ENCODE measurements at regions not wholly inside any gene's neighbourhood (a gene's known extent, or its start where the extent isn't known, plus 50 kb on each side); places are given as distances from the start of the nearest gene placed in this dataset.
"Not testable (repeated sequence)": the region's sequence is repeated elsewhere in the genome, so short reads cannot be mapped to it uniquely, and the experiment has no call there.

DNA sequence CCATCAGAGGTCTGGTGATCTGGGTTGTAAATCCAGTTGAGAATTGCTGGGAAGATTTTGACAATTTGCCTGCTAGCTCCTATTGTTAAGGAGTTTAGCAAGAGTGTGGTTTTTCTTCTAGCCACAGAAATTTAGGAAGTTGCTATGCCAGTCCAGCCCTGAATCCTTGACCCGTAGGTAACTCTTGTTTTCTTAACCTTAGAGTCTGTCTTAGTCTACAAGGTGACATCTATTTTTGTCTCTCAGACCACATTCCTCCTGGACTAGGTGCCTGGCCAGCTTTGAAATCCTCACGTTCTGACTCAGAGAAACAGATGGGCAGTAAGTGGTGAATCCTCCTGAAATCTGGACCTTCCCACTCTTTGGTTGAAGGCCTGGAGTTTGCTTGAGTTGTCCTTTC lies 101.7 kb upstream of the NBPF11 start:
- TF ChIP-seq, protein P1, sequence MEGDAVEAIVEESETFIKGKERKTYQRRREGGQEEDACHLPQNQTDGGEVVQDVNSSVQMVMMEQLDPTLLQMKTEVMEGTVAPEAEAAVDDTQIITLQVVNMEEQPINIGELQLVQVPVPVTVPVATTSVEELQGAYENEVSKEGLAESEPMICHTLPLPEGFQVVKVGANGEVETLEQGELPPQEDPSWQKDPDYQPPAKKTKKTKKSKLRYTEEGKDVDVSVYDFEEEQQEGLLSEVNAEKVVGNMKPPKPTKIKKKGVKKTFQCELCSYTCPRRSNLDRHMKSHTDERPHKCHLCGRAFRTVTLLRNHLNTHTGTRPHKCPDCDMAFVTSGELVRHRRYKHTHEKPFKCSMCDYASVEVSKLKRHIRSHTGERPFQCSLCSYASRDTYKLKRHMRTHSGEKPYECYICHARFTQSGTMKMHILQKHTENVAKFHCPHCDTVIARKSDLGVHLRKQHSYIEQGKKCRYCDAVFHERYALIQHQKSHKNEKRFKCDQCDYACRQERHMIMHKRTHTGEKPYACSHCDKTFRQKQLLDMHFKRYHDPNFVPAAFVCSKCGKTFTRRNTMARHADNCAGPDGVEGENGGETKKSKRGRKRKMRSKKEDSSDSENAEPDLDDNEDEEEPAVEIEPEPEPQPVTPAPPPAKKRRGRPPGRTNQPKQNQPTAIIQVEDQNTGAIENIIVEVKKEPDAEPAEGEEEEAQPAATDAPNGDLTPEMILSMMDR (conservative IDR thresholded peaks at IDR 0.05): not testable (repeated sequence)
- TF ChIP-seq ZFX (IDR thresholded peaks at IDR 0.05): not testable (repeated sequence)

Measured in C4-2B (cell line).